Suprapubic skin (tissue), 4 donors: ENCODE measurements at regions not wholly inside any gene's neighbourhood (a gene's known extent, or its start where the extent isn't known, plus 50 kb on each side); places are given as distances from the start of the nearest gene placed in this dataset.
A peak's percentile ranks its signal among the peaks of the same experiment; 100 is the strongest.

Experiments used
- DNase-seq, 2 donors: peaks; one replicate each; pipeline ENCODE4 v3.0.0-alpha.2; 2019; ENCODE audit warnings: low spot score in 2 of 2
- H3K27ac ChIP-seq: fragments of 200-600 bp; sonication (generic); one replicate; pipeline ENCODE4 v1.5.1; 2019
- H3K27me3 ChIP-seq: fragments of 200-600 bp; sonication (generic); one replicate; pipeline ENCODE4 v1.5.1; 2019
- H3K36me3 ChIP-seq: fragments of 200-600 bp; sonication (generic); one replicate; pipeline ENCODE4 v1.5.1; 2019
- H3K4me1 ChIP-seq: fragments of 200-600 bp; sonication (generic); one replicate; pipeline ENCODE4 v1.5.1; 2019
- H3K4me3 ChIP-seq: fragments of 200-600 bp; sonication (generic); one replicate; pipeline ENCODE4 v1.5.1; 2019; ENCODE audit warnings: mild to moderate bottlenecking
- H3K9me3 ChIP-seq: fragments of 200-600 bp; sonication (generic); one replicate; pipeline ENCODE4 v1.5.1; 2019
- EP300 ChIP-seq: sonication (generic); formaldehyde crosslinking; IDR thresholded peaks from one replicate; pipeline ENCODE4 v1.6.1; 2017; ENCODE audit warnings: antibody characterized with exemption
- POLR2A ChIP-seq, 2 donors: fragments of 450-650 bp; IDR thresholded peaks; one replicate each; pipeline ENCODE4 v1.6.1; 2017; ENCODE audit warnings: antibody characterized with exemption in 2 of 2, mild to moderate bottlenecking in 2 of 2, moderate library complexity in 2 of 2
- POLR2AphosphoS5 ChIP-seq, 3 donors: sonication (generic); formaldehyde crosslinking; IDR thresholded peaks; one replicate each; pipeline ENCODE4 v1.6.1; 2017; ENCODE audit warnings: antibody characterized with exemption in 3 of 3
- WGBS: methylation state at CpG from one replicate; pipeline ENCODE4 v1.1.5; 2018; 5-methylcytosine and 5-hydroxymethylcytosine counted together
- TF ChIP-seq, protein P1 (sequence below), 2 donors: fragments of 200-600 bp in 1 of 2; fragments of 450-650 bp in 1 of 2; sonication (generic) in 1 of 2; IDR thresholded peaks; one replicate each; pipeline ENCODE4 v1.5.1; 2016 to 2019; ENCODE audit warnings: antibody characterized with exemption in 2 of 2, mild to moderate bottlenecking in 1 of 2, moderate library complexity in 1 of 2

DNA sequence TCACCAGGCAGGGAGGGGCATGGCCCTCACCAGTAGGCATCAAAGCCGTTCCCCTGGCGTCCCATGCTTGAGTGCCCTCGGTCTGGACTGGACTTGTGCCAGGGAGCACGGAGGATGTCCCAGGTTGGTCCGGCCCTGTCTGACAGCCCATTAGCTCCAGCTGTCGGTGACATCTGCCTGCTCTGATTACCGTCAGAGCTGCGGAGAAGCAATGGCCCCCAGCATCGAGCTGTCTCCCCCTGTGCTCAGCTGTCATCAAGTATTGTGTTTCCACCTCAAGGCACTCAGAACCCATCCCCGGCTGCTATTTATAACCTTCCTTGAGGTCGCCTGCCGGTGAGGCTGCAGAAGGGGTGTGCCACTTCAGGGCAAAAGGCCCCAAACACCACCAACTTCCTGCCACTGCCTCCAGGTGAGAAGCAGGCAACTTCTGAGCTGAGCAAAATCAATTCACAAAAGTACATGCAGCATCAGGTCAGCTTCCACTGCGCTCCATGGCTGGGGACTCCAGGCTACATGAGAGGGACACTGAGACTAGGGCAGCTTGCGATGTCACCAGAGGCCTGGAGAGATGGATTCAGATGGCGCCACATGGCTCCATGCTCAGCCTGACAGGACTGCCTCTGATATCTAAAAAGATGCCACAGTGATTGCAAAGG lies 142.7 kb downstream of the C5orf15 start:
- peaks cover 9% of the 10 kb centered on the region for H3K4me1 ChIP-seq
- WGBS, result 84% methylated on average over 10 of the region's 15 CpGs
- TF ChIP-seq EP300, result no peak
- TF ChIP-seq POLR2A (IDR thresholded peaks at IDR 0.05), result no peak
- TF ChIP-seq, protein P1, sequence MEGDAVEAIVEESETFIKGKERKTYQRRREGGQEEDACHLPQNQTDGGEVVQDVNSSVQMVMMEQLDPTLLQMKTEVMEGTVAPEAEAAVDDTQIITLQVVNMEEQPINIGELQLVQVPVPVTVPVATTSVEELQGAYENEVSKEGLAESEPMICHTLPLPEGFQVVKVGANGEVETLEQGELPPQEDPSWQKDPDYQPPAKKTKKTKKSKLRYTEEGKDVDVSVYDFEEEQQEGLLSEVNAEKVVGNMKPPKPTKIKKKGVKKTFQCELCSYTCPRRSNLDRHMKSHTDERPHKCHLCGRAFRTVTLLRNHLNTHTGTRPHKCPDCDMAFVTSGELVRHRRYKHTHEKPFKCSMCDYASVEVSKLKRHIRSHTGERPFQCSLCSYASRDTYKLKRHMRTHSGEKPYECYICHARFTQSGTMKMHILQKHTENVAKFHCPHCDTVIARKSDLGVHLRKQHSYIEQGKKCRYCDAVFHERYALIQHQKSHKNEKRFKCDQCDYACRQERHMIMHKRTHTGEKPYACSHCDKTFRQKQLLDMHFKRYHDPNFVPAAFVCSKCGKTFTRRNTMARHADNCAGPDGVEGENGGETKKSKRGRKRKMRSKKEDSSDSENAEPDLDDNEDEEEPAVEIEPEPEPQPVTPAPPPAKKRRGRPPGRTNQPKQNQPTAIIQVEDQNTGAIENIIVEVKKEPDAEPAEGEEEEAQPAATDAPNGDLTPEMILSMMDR (IDR thresholded peaks at IDR 0.05), result no peak
- no peak for TF ChIP-seq POLR2AphosphoS5 (IDR thresholded peaks at IDR 0.05)
- H3K4me3 ChIP-seq, result no peak overlapping the region
- H3K9me3 ChIP-seq, result no peaks in the 10 kb centered on the region
- DNase-seq, result peak; percentile 53 to 56
- H3K36me3 ChIP-seq, result no peaks in the 10 kb centered on the region
- no peak overlapping the region for H3K27ac ChIP-seq
- H3K27me3 ChIP-seq, result no peaks in the 10 kb centered on the region

DNA sequence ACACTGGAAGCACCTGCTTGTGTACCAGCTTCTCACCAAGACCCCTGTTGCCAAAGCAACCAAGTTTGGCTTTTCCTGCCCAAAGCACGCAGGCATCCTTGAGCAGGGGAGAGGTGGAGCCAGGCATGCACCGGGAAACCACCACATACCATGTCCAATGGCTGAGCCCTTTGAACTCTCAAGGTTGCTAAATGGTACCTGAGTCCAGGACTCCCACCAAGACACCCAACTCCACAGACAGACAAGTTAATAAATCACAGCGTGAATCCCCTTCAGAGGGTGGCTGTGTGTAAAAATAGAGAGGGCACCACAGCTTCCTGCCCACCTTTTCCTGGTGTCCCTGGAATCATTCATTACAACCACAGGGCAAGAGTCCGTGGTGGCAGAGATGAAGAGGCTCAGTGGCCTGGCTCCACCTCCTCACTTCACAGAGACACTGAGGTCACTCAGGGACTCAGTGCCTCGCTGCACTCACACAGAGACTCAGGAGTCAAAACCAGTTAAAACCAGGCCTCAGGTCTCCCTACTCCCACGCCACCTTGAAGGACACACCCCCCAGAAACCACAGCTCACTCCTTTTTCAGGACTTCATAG lies 143.7 kb downstream of the C5orf15 start:
- WGBS, result 100% methylated on average over 3 of the region's 6 CpGs
- Histone ChIP-seq H3K27me3 (peaks cover 2% of the 10 kb centered on the region), H3K4me3 (no peak overlapping the region), H3K9me3 (no peaks in the 10 kb centered on the region), H3K36me3 (no peaks in the 10 kb centered on the region), H3K27ac (no peak overlapping the region), H3K4me1 (peaks cover 13% of the 10 kb centered on the region)
- no peak for TF ChIP-seq POLR2A (IDR thresholded peaks at IDR 0.05)
- no peak for TF ChIP-seq POLR2AphosphoS5 (IDR thresholded peaks at IDR 0.05)
- TF ChIP-seq, protein P1 (IDR thresholded peaks at IDR 0.05), result no peak
- no peak for TF ChIP-seq EP300
- DNase-seq, result peak; percentile 20 to 57

DNA sequence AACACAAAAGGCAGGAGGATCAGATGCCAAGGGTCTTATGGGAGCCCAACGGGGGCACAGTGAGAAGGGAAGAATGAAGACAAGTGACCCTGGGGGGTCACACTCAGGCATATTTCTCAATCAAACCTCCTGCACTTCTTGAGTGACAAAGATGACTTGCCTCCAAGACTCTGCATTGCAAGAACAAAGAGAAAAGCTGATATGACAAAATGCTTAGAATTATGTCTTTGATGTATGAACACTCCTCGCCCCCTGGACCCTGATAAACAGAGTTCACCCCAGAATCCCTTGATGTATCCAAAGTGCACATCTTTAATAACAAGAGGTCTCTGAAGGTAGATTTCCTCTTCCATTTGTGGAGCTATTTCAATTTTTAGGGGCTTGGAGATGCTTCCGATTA lies 146.5 kb downstream of the C5orf15 start:
- TF ChIP-seq POLR2AphosphoS5 (IDR thresholded peaks at IDR 0.05), result no peak
- TF ChIP-seq, protein P1 (IDR thresholded peaks at IDR 0.05), result no peak
- no peak for TF ChIP-seq POLR2A (IDR thresholded peaks at IDR 0.05)
- TF ChIP-seq EP300, result no peak
- H3K4me1 ChIP-seq, result peaks cover 24% of the 10 kb centered on the region
- no peak for DNase-seq
- no peak overlapping the region for H3K4me3 ChIP-seq
- H3K27ac ChIP-seq, result no peak overlapping the region
- H3K36me3 ChIP-seq, result no peaks in the 10 kb centered on the region
- H3K9me3 ChIP-seq, result no peaks in the 10 kb centered on the region
- peaks cover 2% of the 10 kb centered on the region for H3K27me3 ChIP-seq
- WGBS, result 53% methylated on average over 3 of the region's 3 CpGs

DNA sequence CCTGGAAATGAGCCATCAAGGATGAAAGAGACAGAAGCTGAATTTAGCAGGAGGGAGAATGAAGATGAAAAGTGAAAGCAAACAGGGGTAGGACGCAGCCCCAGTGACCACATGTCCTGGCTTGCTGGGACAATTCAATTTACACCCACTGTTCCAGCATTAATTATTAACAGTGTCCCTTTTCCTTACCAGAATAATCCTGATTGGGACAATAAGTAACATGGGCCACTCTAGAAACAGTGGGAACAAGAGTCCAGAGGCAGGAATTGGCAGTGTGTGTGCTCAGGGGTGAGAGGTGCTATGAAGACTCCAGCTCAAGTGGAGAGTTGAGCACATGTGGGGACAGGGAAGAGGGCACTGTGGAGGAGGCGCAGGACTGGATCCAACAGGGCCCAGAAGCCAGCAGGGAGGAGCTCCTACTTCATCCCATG lies 147.1 kb downstream of the C5orf15 start:
- no peak for TF ChIP-seq EP300
- H3K36me3 ChIP-seq, result no peaks in the 10 kb centered on the region
- no peak overlapping the region for H3K27ac ChIP-seq
- H3K9me3 ChIP-seq, result no peaks in the 10 kb centered on the region
- peaks cover 24% of the 10 kb centered on the region for H3K4me1 ChIP-seq
- H3K4me3 ChIP-seq, result no peak overlapping the region
- no peak for DNase-seq
- peaks cover 2% of the 10 kb centered on the region for H3K27me3 ChIP-seq
- 31% methylated on average over 2 of the region's 2 CpGs for WGBS

DNA sequence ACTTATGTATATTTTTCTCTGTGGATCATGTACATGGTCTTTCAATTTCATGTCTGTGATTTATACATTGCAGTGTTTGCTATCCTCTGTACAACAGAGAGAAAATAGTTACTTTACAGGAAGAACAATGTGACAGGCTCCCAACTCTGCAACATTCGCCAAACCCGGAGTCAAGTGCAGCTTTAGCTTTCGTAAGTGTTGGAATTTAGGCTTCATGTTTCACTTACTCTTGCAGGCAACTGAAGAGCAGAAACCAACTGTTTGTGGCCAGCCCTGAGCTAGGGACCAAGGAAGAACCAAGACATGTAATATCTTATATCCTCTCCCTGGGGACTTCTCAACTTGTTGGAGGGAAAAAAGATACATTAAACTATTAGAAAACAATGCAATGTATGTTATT lies 147.9 kb downstream of the C5orf15 start:
- no peak for TF ChIP-seq EP300
- no peak for TF ChIP-seq POLR2AphosphoS5 (IDR thresholded peaks at IDR 0.05)
- no peak for TF ChIP-seq POLR2A (IDR thresholded peaks at IDR 0.05)
- TF ChIP-seq, protein P1 (IDR thresholded peaks at IDR 0.05), result no peak
- Histone ChIP-seq H3K4me1 (peaks cover 24% of the 10 kb centered on the region), H3K27ac (no peak overlapping the region), H3K36me3 (no peaks in the 10 kb centered on the region), H3K9me3 (no peaks in the 10 kb centered on the region), H3K27me3 (peaks cover 2% of the 10 kb centered on the region), H3K4me3 (no peak overlapping the region)
- peak; percentile 18 to 23 for DNase-seq
- 24% methylated on average over 3 of the region's 3 CpGs for WGBS
